ENCODE measurements at regions not wholly inside any gene's neighbourhood (a gene's known extent, or its start where the extent isn't known, plus 50 kb on each side); places are given as distances from the start of the nearest gene placed in this dataset.

DNA sequence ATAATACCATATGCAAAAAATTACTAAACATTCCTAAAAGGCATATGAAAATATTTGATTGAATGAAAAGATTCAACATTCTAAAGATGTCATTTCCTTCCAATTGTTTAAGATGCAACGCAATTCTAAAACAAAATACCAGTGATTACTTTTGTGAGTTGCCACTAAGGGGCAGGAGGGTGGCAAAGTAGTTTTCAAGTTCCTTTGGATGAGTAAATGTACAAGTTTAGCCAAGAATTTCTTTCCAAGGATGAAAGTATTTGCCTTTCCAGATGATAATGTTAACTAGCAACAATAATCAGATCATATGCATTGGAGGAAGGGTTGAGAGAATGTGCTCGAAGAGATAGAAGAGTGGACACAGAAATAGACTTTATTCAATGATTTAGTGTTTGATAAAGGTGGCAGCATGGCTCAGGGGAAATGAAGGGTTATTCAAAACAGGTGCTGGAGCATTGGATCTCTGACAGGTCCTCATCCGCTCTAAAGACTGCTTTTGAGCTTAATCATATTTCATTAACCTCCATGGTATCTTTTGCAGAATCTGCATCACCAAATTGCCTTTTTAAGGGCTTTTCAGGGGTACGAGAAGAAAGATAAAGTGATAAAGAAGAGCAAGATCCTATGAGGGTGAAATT is 678.5 kb upstream of the TBX3 start:
- no peak for DNase-seq
- H3K36me3 ChIP-seq, result no peaks in the 10 kb centered on the region
- H3K27ac ChIP-seq, result no peak overlapping the region
- H3K9me3 ChIP-seq, result no peaks in the 10 kb centered on the region
- TF ChIP-seq CTCF (IDR thresholded peaks at IDR 0.05), result no peak
- TF ChIP-seq POLR2A (IDR thresholded peaks at IDR 0.05), result no peak
- TF ChIP-seq POLR2AphosphoS5 (IDR thresholded peaks at IDR 0.05), result no peak
- TF ChIP-seq EP300 (IDR thresholded peaks at IDR 0.05), result no peak
- H3K4me1 ChIP-seq, result no peaks in the 10 kb centered on the region
- no peak overlapping the region for H3K4me3 ChIP-seq
- 68 to 75% methylated on average over 4 of the region's 4 CpGs for WGBS, 2 donors
- no peaks in the 10 kb centered on the region for H3K27me3 ChIP-seq
- no peak for ATAC-seq (ENCODE audit: low FRiP score in 2 of 2)

- ATAC-seq (ENCODE audit: low FRiP score in 2 of 2), result no peak
- 90% methylated on average over 11 to 12 of the region's 12 CpGs for WGBS, 2 donors
- no peaks in the 10 kb centered on the region for H3K9me3 ChIP-seq
- no peaks in the 10 kb centered on the region for H3K27me3 ChIP-seq
- no peak for TF ChIP-seq CTCF (IDR thresholded peaks at IDR 0.05)
- no peak for TF ChIP-seq EP300 (IDR thresholded peaks at IDR 0.05)
- TF ChIP-seq POLR2AphosphoS5 (IDR thresholded peaks at IDR 0.05), result no peak
- no peak for TF ChIP-seq POLR2A (IDR thresholded peaks at IDR 0.05)
- DNase-seq, result no peak
- H3K4me3 ChIP-seq, result no peak overlapping the region
- H3K36me3 ChIP-seq, result no peaks in the 10 kb centered on the region
- peaks cover 0 to 5% (median 2%) of the 10 kb centered on the region in 4 donors for H3K4me1 ChIP-seq
- no peak overlapping the region for H3K27ac ChIP-seq
Measured at GRCh38 chr12:115357681-115358080, 673.7 kb upstream of the TBX3 start.

- Histone ChIP-seq H3K27ac (no peak overlapping the region), H3K4me1 (peaks cover 0 to 9% (median 2%) of the 10 kb centered on the region in 4 donors), H3K27me3 (no peaks in the 10 kb centered on the region), H3K4me3 (no peak overlapping the region), H3K36me3 (no peaks in the 10 kb centered on the region), H3K9me3 (no peaks in the 10 kb centered on the region)
- DNase-seq (no peak), ATAC-seq (ENCODE audit: low FRiP score in 2 of 2) (no peak)
- no peak for TF ChIP-seq EP300 (IDR thresholded peaks at IDR 0.05)
- no peak for TF ChIP-seq POLR2AphosphoS5 (IDR thresholded peaks at IDR 0.05)
- TF ChIP-seq CTCF (IDR thresholded peaks at IDR 0.05), result no peak
- TF ChIP-seq POLR2A (IDR thresholded peaks at IDR 0.05), result no peak
- 84 to 92% methylated on average over 2 of the region's 2 CpGs for WGBS, 2 donors
Measured at GRCh38 chr12:115355301-115355700, 671.3 kb upstream of the TBX3 start.

DNA sequence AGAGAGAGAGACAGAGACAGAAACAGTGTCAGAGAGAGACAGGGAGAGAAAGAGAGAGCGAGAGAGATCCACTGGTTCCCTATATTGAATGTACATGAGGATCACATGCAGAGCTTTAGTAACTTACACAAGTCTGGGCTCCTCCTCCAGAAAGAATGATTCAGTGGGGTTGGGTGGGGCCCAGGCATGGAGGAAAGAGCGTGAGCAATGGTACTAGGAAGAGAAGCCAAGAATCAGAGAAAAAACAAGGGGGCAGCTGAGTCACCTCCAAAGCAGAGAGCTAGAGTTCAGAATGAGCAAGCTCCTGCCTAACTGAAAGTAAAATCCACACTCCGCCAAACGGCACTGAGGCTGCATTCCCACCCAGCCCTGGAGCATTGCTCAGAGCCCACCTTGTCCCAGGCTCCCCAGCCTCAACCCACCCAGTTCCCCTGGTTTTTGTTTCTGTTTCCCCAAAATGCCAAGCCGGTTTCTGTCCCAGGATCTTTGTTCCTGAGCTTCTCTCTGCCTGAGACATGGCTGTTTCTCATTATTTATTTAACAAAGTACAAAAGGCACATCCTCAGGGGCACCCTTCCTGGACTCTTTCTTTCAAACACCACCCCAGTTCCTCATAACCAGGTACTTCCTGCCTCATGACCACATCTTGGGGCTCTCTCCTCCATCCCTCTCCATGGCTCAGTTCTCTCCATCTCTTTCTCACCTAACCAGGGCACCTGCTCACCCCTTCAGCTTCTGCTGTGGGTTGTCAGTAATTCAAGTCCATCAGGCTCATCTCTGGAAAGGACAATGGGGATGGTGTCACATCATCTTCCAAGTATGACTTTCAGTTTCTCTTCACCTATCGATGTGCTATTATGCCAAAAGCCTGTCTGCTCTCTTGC is 670.3 kb upstream of the TBX3 start:
- Histone ChIP-seq H3K9me3 (no peaks in the 10 kb centered on the region), H3K4me1 (peaks cover 0 to 9% (median 2%) of the 10 kb centered on the region in 4 donors), H3K4me3 (peak overlapping the region in 3 of 4 donors; percentile 9 to 33 (median 15)), H3K36me3 (no peaks in the 10 kb centered on the region), H3K27me3 (no peaks in the 10 kb centered on the region), H3K27ac (peak overlapping the region; percentile 55 to 81 (median 72))
- TF ChIP-seq EP300 (IDR thresholded peaks at IDR 0.05) (no peak), POLR2AphosphoS5 (IDR thresholded peaks at IDR 0.05) (peak in 1 of 2 donors; percentile 27)
- ATAC-seq (ENCODE audit: low FRiP score in 2 of 2) (peak; percentile 65 to 95), DNase-seq (peak in 1 of 2 donors; percentile 23)
- 44 to 60% methylated on average over 6 of the region's 6 CpGs for WGBS, 2 donors

GRCh38 chr12:115353467-115353866 is 669.5 kb upstream of the TBX3 start:
- Histone ChIP-seq H3K36me3 (no peaks in the 10 kb centered on the region), H3K27me3 (no peaks in the 10 kb centered on the region), H3K4me1 (peaks cover 0 to 9% (median 2%) of the 10 kb centered on the region in 4 donors), H3K27ac (peak overlapping the region in 1 of 4 donors; percentile 81), H3K9me3 (no peaks in the 10 kb centered on the region), H3K4me3 (no peak overlapping the region)
- TF ChIP-seq POLR2A (IDR thresholded peaks at IDR 0.05) (no peak), POLR2AphosphoS5 (IDR thresholded peaks at IDR 0.05) (no peak), CTCF (IDR thresholded peaks at IDR 0.05) (no peak), EP300 (IDR thresholded peaks at IDR 0.05) (no peak)
- DNase-seq, result no peak
- WGBS, 2 donors, result 84 to 92% methylated on average over 1 of the region's 1 CpG
- ATAC-seq (ENCODE audit: low FRiP score in 2 of 2), result no peak

Data from upper lobe of left lung (tissue), 6 donors.